C1 segment of cervical spinal cord (tissue), 14 donors: ENCODE measurements at regions not wholly inside any gene's neighbourhood (a gene's known extent, or its start where the extent isn't known, plus 50 kb on each side); places are given as distances from the start of the nearest gene placed in this dataset.
A peak's percentile ranks its signal among the peaks of the same experiment; 100 is the strongest.
"Not testable (repeated sequence)": the region's sequence is repeated elsewhere in the genome, so short reads cannot be mapped to it uniquely, and the experiment has no call there.

Experiments used
- DNase-seq, 14 donors: peaks; one replicate each; lab custom pipeline; 2025; lab: John Stamatoyannopoulos, UW

- DNase-seq = no peak
Measured at GRCh38 chr17:34009912-34010311, 245.2 kb upstream of the CCL2 start.

- no peak for DNase-seq
Measured at GRCh38 chr17:34010534-34010933, 244.6 kb upstream of the CCL2 start.

- DNase-seq = no peak
Measured at GRCh38 chr17:34011599-34011998, 243.5 kb upstream of the CCL2 start.

- DNase-seq = no peak
Measured at GRCh38 chr17:34012709-34013375, 242.2 kb upstream of the CCL2 start.

GRCh38 chr17:34015253-34015652 lies 239.8 kb upstream of the CCL2 start:
- DNase-seq = no peak

- DNase-seq = peak in 5 of 14 donors; percentile 2 to 63 (median 24)
Measured at GRCh38 chr17:34024386-34024785, 230.7 kb upstream of the CCL2 start.

- DNase-seq = peak in 1 of 14 donors; percentile 63
Measured at GRCh38 chr17:34024806-34025551, 230.1 kb upstream of the CCL2 start.

GRCh38 chr17:34030601-34031000 lies 224.5 kb upstream of the CCL2 start:
- DNase-seq = not testable (repeated sequence)

- DNase-seq = not testable (repeated sequence)
Measured at GRCh38 chr17:34032305-34032704, 222.8 kb upstream of the CCL2 start.

GRCh38 chr17:34038786-34039185 lies 216.3 kb upstream of the CCL2 start:
- peak in 1 of 14 donors; percentile 65 for DNase-seq

- DNase-seq = peak in 1 of 14 donors; percentile 75
Measured at GRCh38 chr17:34039213-34039612, 215.9 kb upstream of the CCL2 start.

GRCh38 chr17:34039759-34040555 lies 215.1 kb upstream of the CCL2 start:
- DNase-seq = not testable (repeated sequence)

- no peak for DNase-seq
Measured at GRCh38 chr17:34045990-34046389, 209.1 kb upstream of the CCL2 start.

- DNase-seq = peak in 1 of 14 donors; percentile 65
Measured at GRCh38 chr17:34051046-34051445, 204.0 kb upstream of the CCL2 start.

GRCh38 chr17:34054495-34054894 lies 200.6 kb upstream of the CCL2 start:
- DNase-seq = no peak

GRCh38 chr17:34055606-34056005 lies 199.5 kb upstream of the CCL2 start:
- DNase-seq = no peak

- DNase-seq = no peak
Measured at GRCh38 chr17:34059423-34060220, 195.5 kb upstream of the CCL2 start.

GRCh38 chr17:34066528-34066927 lies 188.6 kb upstream of the CCL2 start:
- DNase-seq = no peak

- no peak for DNase-seq
Measured at GRCh38 chr17:34067011-34067410, 188.1 kb upstream of the CCL2 start.

- DNase-seq = peak in 5 of 14 donors; percentile 1 to 42 (median 18)
Measured at GRCh38 chr17:34068571-34068970, 186.5 kb upstream of the CCL2 start.

GRCh38 chr17:34070712-34071111 lies 184.4 kb upstream of the CCL2 start:
- no peak for DNase-seq
